NT2/D1 (cell line): ENCODE measurements at regions not wholly inside any gene's neighbourhood (a gene's known extent, or its start where the extent isn't known, plus 50 kb on each side); places are given as distances from the start of the nearest gene placed in this dataset.

Source experiments
- SUZ12 ChIP-seq: IDR thresholded peaks from 2 replicates; pipeline ENCODE4 v1.6.1; 2011; ENCODE audit not compliant: insufficient read length, insufficient read depth; ENCODE audit errors: extremely low read depth
- YY1 ChIP-seq: IDR thresholded peaks from 2 replicates; pipeline ENCODE4 v1.6.1; 2011; ENCODE audit not compliant: insufficient read length, insufficient read depth

DNA sequence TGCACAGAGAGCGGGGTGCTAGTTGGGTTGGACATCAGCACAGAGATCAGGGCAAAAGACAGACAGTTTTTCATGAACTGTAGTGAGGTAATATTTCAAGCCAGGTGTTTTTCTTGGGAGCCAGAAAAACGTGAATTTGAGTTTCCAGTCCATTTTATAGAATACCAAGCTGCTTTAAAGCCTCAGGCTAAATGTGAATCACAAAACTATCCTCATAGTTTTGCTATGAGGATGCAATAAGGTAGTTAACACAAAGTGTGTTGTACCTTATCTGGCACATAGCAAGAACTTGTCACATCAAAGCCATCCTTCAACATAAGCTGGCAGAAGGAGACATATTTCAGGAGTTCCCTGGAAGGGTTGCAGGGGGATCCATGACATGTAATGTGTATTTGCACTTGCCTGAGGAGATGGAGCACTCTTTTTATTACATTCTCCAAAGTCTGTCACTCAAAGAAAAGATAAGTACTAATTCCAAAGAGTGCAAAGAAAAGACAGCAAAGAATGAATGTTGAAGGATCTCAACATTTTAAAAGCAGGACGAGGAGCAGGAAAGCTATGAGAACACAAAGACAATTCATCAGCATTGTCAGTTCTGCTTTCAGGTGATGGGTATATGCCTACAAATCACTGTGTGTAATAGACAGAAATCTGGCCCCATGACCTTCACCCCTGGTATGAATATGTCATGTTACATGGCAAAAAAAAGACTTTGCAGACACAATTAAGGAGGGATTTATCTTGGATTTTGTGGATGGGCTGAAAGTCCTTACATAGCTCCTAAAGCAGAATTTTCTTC lies 1046.4 kb downstream of the NTRK3 start:
- TF ChIP-seq YY1 (no peak), SUZ12 (no peak)
